HG02938 (cell line): ENCODE measurements at regions not wholly inside any gene's neighbourhood (a gene's known extent, or its start where the extent isn't known, plus 50 kb on each side); places are given as distances from the start of the nearest gene placed in this dataset.

ENCODE experiments used
- ATAC-seq: cut with Tn5 transposase; IDR thresholded peaks from one replicate; pipeline ENCODE4 v1.9.1; 2021; ENCODE audit warnings: mild to moderate bottlenecking, moderate library complexity; ENCODE audit not compliant: unreplicated experiment

DNA sequence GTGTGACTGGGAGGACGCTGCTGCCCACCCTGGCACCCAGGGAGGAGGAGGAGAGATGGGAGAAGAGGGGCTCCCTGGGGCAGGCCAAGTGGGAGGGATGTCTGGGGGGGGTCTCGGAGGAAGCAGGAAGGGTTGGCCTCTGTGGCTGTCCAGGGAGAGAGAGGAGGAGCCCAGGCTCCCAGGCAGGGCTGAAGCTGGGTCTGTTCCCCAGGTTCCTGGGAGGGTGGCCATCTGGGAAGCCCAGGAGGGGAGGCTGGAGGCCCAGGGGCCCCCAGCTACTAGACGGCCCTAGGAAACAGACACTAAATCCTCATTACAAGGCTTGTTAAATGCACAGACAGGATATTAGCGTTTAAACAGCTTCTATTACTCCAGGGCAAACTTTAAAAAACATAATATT, 139.8 kb downstream of the ENGASE start:
- no peak for ATAC-seq

DNA sequence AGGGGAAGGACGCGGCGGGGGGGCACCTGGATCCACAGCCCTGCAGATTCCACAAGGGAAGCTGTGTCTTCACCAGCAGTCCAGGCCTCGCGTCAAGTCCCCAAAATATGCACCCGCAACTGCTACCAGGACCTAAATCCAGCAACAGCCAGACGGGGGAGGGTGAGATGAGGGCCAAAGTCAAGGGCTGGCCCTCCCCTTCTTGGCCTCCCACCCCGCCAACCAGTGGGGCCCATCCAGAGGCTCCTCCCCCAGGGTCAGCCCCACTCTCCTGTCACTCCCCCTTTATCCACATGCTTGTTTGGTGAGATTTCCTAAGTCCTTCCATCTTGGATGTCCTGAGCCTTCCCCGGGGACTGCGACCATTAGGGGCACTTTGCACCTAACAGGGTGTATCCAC, 138.7 kb downstream of the ENGASE start:
- ATAC-seq = no peak

DNA sequence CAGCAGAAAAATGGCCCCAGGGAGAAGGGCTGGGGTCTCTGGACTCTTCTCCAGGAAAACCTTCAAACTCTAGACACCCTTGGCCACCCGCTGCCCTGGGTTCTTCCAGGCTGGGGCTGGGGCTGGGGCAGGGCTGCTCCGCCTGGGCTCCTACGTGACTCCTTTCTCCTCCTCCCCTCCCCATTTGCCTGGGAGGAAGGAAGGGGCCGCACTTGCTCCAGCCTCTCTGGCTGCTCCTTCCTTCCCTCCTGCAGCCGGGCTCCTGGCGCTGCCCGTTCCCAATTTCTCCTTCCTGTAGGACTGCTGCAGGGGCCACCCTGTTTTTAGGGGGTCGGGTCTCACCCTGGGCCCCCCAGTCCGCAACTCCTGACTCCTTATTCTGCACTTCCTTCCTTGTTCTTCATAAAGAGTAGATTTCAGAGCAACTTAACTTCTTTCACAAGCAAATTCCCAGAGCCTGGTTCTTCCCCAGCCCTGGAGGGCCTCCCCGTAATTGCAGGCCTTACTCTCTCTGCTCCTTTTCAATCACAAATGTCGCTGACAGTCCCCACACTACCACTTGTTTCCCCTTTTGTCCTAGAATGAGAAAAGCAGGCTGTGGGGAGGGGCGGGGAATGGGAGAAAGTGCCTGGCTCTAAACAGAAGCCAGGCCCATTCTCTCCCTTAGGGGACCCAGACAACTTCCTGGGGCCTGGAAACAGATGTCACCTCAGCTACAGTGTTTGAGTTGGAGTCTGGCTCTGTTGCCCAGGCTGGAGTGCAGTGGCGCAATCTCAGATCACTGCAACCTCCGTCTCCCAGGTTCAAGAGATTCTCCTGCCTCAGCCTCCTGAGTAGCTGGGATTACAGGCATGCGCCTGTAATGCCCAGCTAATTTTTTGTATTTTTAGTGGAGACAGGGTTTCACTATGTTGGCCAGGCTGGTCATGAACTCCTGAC, 137.8 kb downstream of the ENGASE start:
- ATAC-seq = no peak

DNA sequence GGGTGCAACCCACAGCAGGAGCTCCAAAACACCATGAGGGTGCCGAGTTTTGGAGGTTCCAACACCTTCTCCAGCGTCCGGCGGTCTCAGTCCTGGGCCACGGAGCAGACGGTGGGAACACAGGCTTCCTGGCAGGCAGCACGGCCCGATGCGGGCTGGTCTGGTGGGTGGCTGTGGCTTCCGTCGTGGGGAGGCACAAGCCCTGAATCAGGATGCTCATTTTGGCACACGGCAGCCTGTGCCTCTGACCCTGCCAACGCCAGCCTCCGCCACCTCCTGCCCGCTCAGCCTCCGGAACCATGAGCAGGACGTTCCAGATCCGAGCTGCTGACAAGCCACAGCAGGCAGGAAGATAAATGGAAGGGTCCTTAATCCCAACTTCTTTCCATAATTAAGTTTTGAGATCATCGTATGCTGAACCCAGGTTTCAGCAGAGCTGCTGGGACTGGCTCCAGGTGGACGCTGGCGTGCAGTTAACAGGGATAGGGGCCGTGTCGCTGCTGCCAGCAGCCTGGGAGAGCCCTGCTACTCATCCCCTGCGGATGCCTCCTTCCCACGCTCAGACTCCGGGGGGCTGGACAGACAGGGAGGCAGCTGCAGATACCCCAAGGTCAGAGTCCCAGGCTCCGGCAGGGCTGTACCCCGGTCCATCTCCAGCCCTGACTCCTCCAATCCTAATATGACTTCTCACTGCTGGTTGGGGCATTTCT, 136.6 kb downstream of the ENGASE start:
- ATAC-seq = no peak

DNA sequence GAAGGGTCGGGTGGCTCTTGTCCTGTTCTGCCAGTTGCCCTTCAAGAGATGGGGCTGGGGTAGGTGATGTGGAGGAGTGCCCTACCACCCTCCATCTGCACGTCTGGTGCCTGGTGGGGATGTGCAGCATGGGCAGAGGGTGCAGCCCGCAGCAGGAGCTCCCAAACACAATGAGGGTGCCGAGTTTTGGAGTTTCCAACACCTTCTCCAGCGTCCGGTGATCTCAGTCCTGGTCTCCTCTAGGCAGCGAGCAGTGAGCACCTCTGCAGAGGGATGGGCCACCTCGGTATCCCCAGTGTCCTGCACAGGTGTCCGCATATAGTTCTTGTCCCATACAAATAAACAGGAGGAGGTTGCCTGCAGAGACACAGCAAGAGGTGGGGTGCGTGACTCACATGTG, 136.0 kb downstream of the ENGASE start:
- ATAC-seq = no peak

DNA sequence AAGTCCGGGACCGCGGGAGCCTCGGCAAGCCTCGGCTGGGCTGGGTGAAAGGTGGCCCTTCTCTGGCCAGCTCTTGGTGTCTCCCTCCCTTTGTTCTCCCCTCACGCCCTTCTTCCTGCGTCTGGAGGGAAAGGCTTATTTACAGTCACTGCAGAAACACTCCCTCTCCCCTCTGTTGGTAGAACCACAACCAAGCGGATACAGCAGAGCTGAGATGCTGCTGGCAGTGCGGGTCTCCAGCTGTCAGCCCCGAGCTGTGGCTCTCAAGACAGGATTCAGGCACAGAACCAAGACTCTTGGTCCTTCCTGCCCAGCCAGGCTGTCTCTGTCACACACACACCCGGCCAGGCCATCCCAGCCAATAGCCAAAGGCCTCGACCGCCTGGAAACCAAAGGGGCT, 133.3 kb downstream of the ENGASE start:
- no peak for ATAC-seq

DNA sequence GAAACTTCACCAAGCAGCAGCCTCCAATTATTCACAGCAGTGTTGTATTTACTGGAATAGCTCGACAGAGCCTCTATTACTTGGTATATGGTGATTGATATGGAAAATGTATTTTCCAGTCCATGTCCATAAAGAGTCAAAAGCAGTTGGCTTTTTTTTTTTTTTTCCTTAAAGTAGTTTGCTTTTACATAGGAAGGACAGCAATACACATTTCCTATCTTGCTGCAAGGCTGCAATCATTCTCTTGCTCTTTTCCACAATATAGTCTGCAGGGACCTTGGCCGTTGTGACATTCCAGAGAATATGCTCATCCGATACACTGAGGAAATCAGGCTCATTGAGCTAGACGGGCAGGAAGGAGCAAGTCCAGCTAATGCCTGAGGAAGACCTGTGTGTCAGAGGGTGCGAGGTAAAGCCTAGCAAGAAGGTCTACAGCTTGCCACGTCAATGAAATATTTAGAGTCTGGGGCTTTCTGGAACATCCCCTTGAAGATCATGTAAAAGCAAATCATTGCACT, 131.1 kb downstream of the ENGASE start:
- ATAC-seq = no peak

DNA sequence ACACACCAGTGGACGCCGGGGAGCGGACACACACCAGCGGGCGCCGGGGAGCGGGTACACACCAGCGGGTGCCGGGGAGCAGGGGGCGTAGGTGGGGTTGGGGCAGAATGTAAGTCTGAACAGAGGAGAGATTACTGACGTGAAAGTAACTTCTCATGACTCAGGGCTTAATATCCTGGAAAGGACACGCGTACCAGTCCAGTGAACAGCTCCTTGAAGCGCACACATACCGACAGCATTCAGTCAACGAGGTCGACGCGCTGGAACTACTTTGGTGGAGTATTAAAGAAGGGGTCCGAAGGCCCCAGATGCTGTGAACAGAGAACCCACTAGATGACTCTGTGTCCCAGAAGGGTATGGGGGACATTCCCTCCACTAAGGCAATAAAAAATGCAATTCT, 129.6 kb downstream of the ENGASE start:
- ATAC-seq = no peak

DNA sequence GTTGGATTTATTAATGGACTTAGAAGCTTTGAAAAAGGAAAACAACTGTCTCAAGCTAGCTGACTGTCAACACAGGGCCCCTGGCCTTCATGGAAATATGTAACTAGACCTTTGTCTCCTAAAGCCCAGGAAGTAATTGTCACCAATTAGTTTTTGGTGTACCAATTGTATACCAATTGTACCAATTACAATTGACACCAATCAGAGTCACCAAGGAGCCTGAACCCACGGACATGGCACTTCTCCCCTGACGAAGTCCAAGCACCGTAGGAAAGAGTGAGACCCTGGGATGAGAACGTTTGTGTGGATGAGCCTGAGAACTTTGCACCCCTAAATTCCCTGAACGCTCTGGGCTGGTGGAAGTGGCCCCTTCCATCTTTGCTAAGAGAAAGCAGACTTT, 129.0 kb downstream of the ENGASE start:
- ATAC-seq = no peak

DNA sequence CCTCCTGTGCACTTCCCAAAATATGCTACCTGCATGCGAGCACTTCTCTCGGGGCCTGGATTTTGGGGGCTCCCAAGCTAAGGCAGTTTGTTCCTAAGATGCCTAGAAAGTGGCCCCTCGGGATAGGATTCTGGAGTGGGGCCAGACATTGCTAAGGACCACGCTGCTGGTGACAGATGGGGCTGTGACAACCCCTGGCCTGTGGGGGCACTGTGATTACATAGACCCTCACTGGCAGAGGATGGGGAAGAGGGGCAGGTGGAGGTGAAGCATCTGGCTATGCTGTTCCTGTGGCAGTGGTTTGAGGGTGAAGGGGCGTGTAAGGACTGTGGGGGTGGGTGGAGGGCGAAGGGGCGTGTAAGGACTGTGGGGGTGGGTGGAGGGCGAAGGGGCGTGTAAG, 128.4 kb downstream of the ENGASE start:
- no peak for ATAC-seq

DNA sequence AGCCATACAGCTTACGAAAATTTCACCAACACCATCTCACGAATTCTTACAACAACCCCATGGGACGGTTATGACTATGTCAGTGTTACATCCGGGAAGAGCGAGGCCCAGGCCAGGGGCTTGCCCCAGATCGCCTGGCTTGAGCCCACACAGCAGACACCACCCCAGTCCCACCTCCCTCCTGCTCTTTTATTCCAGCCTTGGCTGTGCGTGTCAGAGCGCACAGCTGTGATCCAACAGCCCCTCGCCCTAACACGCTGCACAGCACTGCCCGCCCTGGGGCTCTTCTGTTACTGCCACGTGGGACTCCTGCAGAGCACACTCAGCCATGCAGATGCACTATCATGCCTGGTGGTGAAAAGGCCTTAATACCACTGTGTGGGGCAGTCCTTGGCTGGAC, 127.9 kb downstream of the ENGASE start:
- ATAC-seq = no peak

DNA sequence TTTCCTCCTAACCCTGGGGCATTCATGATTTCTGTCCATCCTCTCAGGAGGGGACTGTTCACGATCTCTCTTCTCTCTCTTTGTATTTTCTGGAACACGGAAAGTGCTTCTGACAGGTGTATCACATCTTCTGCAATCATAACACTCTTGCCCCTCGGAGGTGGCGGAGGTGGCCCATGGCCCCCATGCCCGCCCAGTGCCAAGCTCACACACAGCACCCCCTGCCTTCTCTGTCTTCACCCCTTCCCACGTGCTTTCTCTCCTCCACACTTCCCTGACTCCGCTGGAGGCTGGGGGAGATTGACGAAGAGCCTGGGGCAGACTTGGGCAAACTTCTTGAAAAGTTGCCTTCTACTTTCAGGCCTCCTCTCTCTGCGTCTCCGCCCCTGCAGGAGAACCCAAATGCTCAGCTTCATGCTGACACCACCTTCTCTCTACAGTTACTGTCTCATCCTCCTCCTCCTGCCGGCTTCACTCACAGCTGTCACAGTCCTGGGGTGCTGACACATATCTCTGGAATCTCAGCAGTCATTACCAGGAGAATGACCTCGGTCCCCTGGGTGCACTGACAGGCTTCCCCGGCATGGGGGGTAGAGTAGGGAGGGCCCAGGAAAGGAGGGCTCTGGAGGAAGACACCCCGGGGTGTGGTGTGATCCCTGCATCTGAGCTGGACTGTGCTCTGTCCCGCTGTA, 127.1 kb downstream of the ENGASE start:
- no peak for ATAC-seq

DNA sequence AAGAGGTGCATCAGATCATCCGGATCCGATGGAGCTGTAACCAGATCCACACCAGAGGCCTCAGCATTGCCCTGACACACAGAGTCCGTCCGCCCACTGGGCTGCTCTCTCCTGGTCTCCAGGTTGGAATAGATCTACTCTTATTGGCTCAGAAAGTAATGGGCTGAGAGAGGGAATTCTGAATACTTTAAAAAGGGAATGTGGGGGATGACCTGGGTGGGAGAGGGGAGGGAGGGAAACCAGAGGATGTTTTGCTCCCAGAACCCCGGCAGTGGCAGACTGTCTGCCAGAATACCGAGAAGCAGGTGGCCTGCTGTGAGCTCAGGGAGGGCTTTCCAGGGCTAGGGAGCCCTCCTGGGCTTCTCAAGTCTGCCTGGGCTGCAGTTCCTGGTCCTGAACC, 126.5 kb downstream of the ENGASE start:
- ATAC-seq = no peak

DNA sequence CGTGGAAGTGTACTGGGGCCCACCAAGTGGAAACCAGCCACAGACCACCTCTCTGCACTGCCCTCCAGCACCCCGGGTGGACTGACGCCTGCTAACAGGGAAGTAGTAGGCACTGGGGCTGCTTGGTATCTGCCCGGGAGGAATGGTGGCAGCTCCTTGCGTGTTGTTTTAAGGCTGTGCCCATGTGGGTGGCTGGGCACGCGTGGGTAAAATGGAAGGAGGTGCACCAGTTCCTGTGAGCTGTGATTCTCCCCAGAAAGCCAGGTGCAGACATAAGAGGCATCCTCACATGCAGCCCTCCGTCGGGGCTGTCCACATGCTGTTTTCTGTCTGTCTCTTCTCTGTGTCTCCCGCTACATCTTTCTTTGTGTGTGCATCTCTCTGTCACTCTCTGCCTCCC, 122.3 kb downstream of the ENGASE start:
- no peak for ATAC-seq

DNA sequence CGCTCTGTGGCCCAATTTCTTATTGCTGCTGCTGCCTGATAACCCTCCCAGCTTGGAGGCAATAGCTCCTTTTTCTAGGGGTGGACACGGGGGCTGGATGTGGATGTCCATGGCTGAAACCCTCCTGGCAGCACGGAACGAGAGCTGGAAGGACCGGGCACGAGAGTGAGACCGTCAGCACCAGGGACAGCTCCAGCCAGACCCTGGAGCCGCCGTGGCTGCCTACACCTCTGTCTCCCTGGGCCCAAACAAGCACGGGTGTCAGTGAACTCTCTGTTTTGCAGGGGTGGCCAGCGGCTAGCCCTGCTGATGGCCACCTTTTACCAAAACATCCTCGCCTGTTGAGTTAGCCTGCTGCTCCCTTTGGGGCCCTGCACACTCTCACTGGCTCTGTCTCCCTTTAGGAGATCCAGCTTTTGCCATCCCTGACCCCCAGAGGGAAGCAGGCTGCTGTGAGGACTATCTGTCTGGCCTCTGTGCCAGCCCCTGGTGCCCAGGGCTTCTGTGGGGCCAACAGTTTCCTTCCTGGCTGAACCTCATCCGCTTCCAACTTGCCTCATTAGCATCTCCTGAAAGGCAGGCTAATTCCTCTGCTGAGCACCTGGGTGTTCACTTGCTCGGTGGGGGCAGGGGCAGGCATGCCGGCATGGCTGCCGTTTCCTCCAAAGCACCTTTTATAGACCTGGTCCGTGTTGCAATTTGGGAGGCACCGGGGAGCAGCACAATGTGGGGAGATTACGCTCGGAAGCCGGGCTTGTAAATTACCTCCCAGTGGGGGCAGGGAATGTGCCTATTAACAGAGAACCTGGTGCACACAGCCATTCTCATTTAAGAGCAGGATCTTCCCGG, 118.1 kb downstream of the ENGASE start:
- ATAC-seq = no peak

DNA sequence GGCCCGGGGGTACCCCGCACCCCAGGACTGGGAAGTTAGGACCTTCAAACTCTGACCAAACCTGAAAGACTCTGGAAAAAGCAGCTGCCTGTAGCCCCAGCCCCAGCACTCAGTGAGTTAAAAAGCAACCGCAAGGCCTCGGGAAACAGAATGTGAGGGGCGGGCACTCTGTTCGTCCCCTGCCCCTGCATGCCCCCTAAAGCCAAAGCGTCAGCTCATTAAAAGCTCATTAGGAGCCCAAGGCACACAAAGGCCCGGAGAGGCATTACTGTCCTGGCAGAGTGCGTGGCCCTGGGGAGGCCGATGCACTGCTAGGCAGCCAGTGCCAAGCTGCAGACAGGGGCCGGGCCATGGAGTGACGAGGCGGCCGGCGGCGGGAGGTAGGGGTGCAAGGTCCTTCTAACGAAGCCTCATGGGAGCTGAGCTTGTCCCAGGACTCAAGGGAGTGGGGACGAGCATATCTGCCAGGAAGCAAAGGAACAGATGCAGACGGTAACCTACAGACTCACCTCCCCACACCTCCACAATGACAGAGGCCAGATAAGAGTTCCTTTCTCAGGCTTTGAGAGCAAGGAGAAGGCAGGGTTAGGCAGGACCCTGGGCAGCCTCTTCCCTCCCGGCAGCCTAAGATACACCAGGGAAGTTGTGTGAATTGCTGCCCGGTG, 116.8 kb downstream of the ENGASE start:
- no peak for ATAC-seq

DNA sequence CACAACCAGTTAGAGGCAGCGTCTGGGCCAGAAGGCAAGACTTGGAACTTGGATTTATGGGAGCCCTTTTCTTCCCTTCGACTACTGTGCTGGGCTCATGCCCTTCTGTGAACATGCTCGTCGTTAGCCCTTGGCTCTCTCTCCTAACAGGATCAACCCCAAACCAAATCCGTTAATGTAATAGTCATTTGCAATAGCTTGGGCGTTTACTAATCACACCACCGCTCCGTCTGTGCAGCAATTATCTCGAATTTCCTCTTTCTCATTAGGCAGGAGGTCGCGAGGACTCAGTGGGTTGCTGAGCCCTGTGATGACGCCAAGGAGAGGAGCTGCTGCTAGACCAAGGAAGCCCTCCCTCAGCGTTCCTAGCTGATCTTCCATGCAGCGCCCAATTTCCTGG, 114.7 kb downstream of the ENGASE start:
- ATAC-seq = no peak

DNA sequence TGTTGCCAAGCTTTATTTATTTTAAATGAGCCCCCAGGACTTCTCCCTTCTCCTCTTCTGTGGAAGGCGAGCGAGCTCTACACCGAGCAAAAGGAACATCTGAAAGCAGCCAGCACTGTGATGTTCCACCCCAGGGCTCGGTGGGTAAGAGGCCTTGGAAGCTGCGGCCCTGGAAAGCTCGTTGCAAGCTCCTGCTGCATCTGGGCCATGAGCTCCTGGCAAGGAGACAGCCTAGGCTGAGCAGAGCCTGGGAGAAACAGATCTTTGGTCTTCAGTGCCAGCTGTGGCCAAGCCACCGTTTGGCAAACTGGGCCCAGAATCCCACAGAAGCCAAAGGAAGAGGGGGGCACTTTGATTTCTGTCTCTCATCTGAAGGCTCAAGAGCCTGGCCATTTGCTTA, 114.1 kb downstream of the ENGASE start:
- no peak for ATAC-seq

DNA sequence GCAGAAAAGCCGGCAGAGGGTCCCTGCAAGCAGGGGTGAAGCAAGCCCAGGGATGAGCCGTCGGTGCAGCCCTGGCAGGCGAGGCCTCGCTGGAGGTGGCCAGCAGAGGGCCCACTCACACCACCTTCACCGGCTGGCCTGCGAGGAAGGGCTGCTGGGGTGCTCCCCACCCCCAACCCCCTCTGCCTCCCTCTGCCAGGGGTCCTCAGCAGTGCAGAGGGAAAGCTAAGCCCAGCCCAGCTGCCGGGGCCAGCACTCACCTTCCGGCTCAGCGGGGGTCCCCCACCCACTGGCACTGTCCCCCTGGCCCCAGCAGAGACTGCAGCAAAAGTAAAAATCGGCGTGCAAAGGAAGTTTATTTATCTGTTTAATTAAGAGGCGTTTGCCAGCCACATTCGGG, 113.4 kb downstream of the ENGASE start:
- ATAC-seq = no peak

DNA sequence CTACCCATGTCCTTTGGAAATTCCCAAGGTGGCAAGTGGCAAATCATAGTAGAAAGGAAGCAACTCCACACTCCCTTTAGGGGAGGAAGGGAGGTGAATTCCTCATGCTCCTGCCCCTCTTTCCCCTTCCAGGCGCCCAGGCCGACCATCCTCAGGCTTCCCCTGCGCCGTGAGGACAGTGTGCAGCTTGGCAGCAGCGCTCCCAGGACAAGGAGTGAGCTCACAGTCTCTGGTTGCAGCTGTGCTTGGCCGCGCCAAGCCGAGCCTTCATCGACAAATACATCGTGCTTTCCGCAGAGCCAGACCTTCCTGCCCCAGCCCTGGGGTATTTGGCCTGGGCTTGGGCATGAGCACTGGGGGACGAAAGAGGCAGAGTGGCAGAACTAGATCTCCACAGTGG, 112.6 kb downstream of the ENGASE start:
- no peak for ATAC-seq
